ENCODE measurements at regions not wholly inside any gene's neighbourhood (a gene's known extent, or its start where the extent isn't known, plus 50 kb on each side); places are given as distances from the start of the nearest gene placed in this dataset.
"Not testable (repeated sequence)": the region's sequence is repeated elsewhere in the genome, so short reads cannot be mapped to it uniquely, and the experiment has no call there.

DNA sequence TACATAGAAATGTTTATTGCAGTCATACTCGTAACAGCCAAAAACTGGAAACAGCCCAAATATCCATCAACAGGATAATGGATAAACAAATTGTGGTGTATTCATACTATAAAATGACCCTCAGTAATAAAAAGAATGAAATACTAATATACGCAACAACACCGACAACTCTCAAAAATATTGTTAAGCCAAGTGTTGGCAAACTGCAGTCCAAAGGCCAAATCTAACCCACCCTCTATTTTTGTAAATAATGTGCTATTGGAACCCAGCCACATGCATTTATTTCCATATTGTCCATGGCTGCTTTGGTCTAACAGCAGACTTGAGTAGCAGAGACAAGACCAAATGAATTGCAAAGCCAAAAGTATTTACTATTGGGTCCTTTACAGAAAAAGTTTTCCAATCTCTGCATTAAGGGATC, 151.0 kb downstream of the MREG start:
- no peak for TF ChIP-seq RAD21 (IDR thresholded peaks at IDR 0.05)
- Histone ChIP-seq H3K9me3 (ENCODE audit: control insufficient read depth in 4 of 4, low read length in 3 of 4) (no peaks in the 10 kb centered on the region), H3K4me1 (ENCODE audit: control insufficient read depth in 4 of 4, insufficient read depth in 4 of 4, low read length in 3 of 4) (no peaks in the 10 kb centered on the region), H3K9ac (ENCODE audit: low read depth in 1 of 2, low read length in 2 of 2) (no peak overlapping the region), H3K36me3 (ENCODE audit: control insufficient read depth in 4 of 4, insufficient read depth in 3 of 4, low read depth in 1 of 4, low read length in 3 of 4) (no peaks in the 10 kb centered on the region), H3K27me3 (ENCODE audit: control insufficient read depth in 4 of 4, insufficient read depth in 4 of 4, low read length in 3 of 4) (no peaks in the 10 kb centered on the region), H3K4me3 (ENCODE audit: low read depth in 1 of 3, low read length in 3 of 3) (no peak overlapping the region), H3K27ac (ENCODE audit: low read depth in 1 of 2, low read length in 2 of 2) (no peak overlapping the region)
- 87% methylated on average over 3 of the region's 3 CpGs for WGBS
- DNase-seq (ENCODE audit: low spot score), result no peak

DNA sequence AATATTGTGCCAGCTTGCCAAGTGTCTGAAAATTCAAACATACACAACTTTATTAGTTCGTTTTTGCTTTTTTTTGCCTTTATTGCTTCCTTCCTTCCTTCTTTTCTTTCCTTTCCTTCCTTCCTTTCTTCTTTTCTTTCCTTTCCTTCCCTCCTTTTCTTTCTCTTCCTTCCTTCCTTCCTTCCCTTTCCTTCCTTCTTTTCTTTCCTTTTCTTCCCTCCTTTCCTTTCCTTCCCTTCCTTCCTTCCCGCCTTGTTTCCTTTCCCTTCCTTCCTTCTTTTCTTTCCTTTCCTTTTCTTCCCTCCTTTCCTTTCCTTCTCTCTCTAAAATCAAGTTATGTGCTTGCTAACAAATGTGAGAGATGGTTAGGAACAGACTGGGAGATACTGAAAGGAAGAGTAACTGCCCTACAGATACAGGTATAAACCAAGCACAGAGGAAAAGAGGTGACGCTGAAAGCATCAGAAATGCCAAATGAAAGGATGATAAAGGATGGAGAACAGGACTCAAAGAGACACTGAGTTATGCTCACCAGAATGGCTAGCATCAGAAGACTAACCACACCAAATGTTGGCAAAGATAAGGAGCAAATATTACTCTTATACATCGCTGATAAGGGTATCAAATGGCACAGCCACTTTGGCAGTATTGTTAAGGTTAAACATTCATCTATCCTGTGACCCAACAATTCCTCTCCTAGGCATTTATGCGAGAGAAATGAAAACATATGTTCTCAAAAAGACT, 151.6 kb downstream of the MREG start:
- H3K9ac ChIP-seq (ENCODE audit: low read depth in 1 of 2, low read length in 2 of 2), result no peak overlapping the region
- no peak for DNase-seq (ENCODE audit: low spot score)
- no peaks in the 10 kb centered on the region for H3K36me3 ChIP-seq (ENCODE audit: control insufficient read depth in 4 of 4, insufficient read depth in 3 of 4, low read depth in 1 of 4, low read length in 3 of 4)
- TF ChIP-seq, protein P1, sequence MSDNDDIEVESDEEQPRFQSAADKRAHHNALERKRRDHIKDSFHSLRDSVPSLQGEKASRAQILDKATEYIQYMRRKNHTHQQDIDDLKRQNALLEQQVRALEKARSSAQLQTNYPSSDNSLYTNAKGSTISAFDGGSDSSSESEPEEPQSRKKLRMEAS (IDR thresholded peaks at IDR 0.05), result no peak
- TF ChIP-seq RAD21 (IDR thresholded peaks at IDR 0.05), result no peak
- H3K27ac ChIP-seq (ENCODE audit: low read depth in 1 of 2, low read length in 2 of 2), result no peak overlapping the region
- 84% methylated on average over 5 of the region's 5 CpGs for WGBS
- H3K27me3 ChIP-seq (ENCODE audit: control insufficient read depth in 4 of 4, insufficient read depth in 4 of 4, low read length in 3 of 4), result no peaks in the 10 kb centered on the region
- H3K4me3 ChIP-seq (ENCODE audit: low read depth in 1 of 3, low read length in 3 of 3), result no peak overlapping the region
- H3K4me1 ChIP-seq (ENCODE audit: control insufficient read depth in 4 of 4, insufficient read depth in 4 of 4, low read length in 3 of 4), result no peaks in the 10 kb centered on the region
- no peaks in the 10 kb centered on the region for H3K9me3 ChIP-seq (ENCODE audit: control insufficient read depth in 4 of 4, low read length in 3 of 4)

DNA sequence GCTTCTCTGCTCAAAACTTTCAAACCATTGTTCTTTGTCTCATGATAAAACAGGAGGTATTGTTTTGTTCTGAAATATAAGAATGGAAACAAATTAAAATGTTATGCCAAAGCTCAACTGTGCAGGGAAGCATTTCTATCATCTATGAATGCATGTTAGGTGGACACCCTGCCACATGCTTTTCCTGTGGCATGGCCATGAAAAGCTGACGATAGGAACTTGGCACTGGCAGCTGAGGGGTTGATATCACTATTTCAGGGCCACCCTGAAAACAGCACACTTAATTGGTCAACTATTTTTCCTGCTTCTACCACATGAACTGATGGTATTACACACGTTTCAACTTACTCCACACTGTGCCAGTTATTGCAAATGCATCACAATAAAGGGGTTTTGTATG, 157.3 kb downstream of the MREG start:
- H3K9me3 ChIP-seq (ENCODE audit: control insufficient read depth in 4 of 4, low read length in 3 of 4), result peaks cover 0 to 2% (median 0%) of the 10 kb centered on the region in 4 donors
- no peak for DNase-seq (ENCODE audit: low spot score)
- TF ChIP-seq GABPA (IDR thresholded peaks at IDR 0.05 in 1 of 2, conservative IDR thresholded peaks at IDR 0.05 in 1 of 2), result no peak
- TF ChIP-seq, protein P2, sequence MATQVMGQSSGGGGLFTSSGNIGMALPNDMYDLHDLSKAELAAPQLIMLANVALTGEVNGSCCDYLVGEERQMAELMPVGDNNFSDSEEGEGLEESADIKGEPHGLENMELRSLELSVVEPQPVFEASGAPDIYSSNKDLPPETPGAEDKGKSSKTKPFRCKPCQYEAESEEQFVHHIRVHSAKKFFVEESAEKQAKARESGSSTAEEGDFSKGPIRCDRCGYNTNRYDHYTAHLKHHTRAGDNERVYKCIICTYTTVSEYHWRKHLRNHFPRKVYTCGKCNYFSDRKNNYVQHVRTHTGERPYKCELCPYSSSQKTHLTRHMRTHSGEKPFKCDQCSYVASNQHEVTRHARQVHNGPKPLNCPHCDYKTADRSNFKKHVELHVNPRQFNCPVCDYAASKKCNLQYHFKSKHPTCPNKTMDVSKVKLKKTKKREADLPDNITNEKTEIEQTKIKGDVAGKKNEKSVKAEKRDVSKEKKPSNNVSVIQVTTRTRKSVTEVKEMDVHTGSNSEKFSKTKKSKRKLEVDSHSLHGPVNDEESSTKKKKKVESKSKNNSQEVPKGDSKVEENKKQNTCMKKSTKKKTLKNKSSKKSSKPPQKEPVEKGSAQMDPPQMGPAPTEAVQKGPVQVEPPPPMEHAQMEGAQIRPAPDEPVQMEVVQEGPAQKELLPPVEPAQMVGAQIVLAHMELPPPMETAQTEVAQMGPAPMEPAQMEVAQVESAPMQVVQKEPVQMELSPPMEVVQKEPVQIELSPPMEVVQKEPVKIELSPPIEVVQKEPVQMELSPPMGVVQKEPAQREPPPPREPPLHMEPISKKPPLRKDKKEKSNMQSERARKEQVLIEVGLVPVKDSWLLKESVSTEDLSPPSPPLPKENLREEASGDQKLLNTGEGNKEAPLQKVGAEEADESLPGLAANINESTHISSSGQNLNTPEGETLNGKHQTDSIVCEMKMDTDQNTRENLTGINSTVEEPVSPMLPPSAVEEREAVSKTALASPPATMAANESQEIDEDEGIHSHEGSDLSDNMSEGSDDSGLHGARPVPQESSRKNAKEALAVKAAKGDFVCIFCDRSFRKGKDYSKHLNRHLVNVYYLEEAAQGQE (IDR thresholded peaks at IDR 0.05), result no peak
- TF ChIP-seq HNF4G (IDR thresholded peaks at IDR 0.05), result no peak
- no peak for TF ChIP-seq RAD21 (IDR thresholded peaks at IDR 0.05)
- no peak for TF ChIP-seq JUND (IDR thresholded peaks at IDR 0.05)
- no peak for TF ChIP-seq TAF1 (conservative IDR thresholded peaks at IDR 0.05)
- no peak for TF ChIP-seq HNF4A (conservative IDR thresholded peaks at IDR 0.05)
- no peak for TF ChIP-seq FOXA2 (IDR thresholded peaks at IDR 0.05)
- TF ChIP-seq NR2F2 (IDR thresholded peaks at IDR 0.05), result no peak
- TF ChIP-seq, protein P3, sequence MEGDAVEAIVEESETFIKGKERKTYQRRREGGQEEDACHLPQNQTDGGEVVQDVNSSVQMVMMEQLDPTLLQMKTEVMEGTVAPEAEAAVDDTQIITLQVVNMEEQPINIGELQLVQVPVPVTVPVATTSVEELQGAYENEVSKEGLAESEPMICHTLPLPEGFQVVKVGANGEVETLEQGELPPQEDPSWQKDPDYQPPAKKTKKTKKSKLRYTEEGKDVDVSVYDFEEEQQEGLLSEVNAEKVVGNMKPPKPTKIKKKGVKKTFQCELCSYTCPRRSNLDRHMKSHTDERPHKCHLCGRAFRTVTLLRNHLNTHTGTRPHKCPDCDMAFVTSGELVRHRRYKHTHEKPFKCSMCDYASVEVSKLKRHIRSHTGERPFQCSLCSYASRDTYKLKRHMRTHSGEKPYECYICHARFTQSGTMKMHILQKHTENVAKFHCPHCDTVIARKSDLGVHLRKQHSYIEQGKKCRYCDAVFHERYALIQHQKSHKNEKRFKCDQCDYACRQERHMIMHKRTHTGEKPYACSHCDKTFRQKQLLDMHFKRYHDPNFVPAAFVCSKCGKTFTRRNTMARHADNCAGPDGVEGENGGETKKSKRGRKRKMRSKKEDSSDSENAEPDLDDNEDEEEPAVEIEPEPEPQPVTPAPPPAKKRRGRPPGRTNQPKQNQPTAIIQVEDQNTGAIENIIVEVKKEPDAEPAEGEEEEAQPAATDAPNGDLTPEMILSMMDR (IDR thresholded peaks at IDR 0.05; ENCODE audit: low read depth, low read length, missing input control), result no peak
- TF ChIP-seq, protein P4, sequence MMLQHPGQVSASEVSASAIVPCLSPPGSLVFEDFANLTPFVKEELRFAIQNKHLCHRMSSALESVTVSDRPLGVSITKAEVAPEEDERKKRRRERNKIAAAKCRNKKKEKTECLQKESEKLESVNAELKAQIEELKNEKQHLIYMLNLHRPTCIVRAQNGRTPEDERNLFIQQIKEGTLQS (IDR thresholded peaks at IDR 0.05), result no peak
- TF ChIP-seq, protein P1 (IDR thresholded peaks at IDR 0.05), result no peak
- no peak overlapping the region for H3K4me3 ChIP-seq (ENCODE audit: low read depth in 1 of 3, low read length in 3 of 3)
- no peak overlapping the region for H3K27ac ChIP-seq (ENCODE audit: low read depth in 1 of 2, low read length in 2 of 2)
- H3K9ac ChIP-seq (ENCODE audit: low read depth in 1 of 2, low read length in 2 of 2), result no peak overlapping the region
- no peaks in the 10 kb centered on the region for H3K36me3 ChIP-seq (ENCODE audit: control insufficient read depth in 4 of 4, insufficient read depth in 3 of 4, low read depth in 1 of 4, low read length in 3 of 4)
- H3K27me3 ChIP-seq (ENCODE audit: control insufficient read depth in 4 of 4, insufficient read depth in 4 of 4, low read length in 3 of 4), result no peaks in the 10 kb centered on the region
- 78% methylated on average over 2 of the region's 2 CpGs for WGBS
- no peaks in the 10 kb centered on the region for H3K4me1 ChIP-seq (ENCODE audit: control insufficient read depth in 4 of 4, insufficient read depth in 4 of 4, low read length in 3 of 4)

DNA sequence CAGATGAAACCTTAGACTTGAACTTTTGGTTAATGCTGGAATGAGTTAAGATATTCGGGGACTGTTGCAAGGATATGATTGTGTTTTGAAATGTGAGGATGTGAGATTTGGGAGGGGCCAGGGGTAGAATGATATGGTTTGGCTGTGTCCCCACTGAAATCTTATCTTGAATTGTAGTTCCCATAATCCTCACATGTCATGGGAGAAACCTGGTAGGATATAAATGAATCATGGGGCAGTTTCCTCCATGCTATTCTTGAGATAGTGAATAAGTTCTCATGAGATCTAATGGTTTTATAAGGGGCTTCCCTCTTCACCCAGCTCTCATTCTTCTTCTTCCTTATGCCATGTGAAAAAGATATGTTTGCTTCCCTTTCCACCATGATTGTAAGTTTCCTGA, 158.0 kb downstream of the MREG start:
- WGBS, result 86% methylated on average over 1 of the region's 1 CpG
- not testable (repeated sequence) for H3K9ac ChIP-seq (ENCODE audit: low read depth in 1 of 2, low read length in 2 of 2)

More for the DNA sequence above, 158.0 kb downstream of the MREG start:
- not testable (repeated sequence) for H3K36me3 ChIP-seq (ENCODE audit: control insufficient read depth in 4 of 4, insufficient read depth in 3 of 4, low read depth in 1 of 4, low read length in 3 of 4); H3K4me1 ChIP-seq (ENCODE audit: control insufficient read depth in 4 of 4, insufficient read depth in 4 of 4, low read length in 3 of 4); H3K27ac ChIP-seq (ENCODE audit: low read depth in 1 of 2, low read length in 2 of 2); H3K27me3 ChIP-seq (ENCODE audit: control insufficient read depth in 4 of 4, insufficient read depth in 4 of 4, low read length in 3 of 4); DNase-seq (ENCODE audit: low spot score); H3K9me3 ChIP-seq (ENCODE audit: control insufficient read depth in 4 of 4, low read length in 3 of 4); H3K4me3 ChIP-seq (ENCODE audit: low read depth in 1 of 3, low read length in 3 of 3)

All from liver (tissue), 8 donors.